Common myeloid progenitor, CD34-positive (primary cell): ENCODE measurements at regions not wholly inside any gene's neighbourhood (a gene's known extent, or its start where the extent isn't known, plus 50 kb on each side); places are given as distances from the start of the nearest gene placed in this dataset.
"Not testable (repeated sequence)": the region's sequence is repeated elsewhere in the genome, so short reads cannot be mapped to it uniquely, and the experiment has no call there.

Source experiments
- CTCF ChIA-PET: fragments of 350-600 bp; sonication (Branson Sonifier 250); formaldehyde crosslinking; loops from one replicate; lab custom pipeline; 2021; ENCODE audit warnings: antibody characterized with exemption; lab: Charles Lee
- POLR2A ChIA-PET: fragments of 350-600 bp; sonication (Branson Sonifier 250); formaldehyde crosslinking; loops from one replicate; lab custom pipeline; 2021; ENCODE audit warnings: antibody characterized with exemption; lab: Charles Lee
- DNase-seq, 3 donors: peaks; one replicate each; pipeline versions ENCODE4 v3.0.0 to v3.0.0-alpha.2; 2013
- H3K27ac ChIP-seq, 2 experiments: 1 replicate in 1 of 2; 2 replicates in 1 of 2; pipeline ENCODE4 v1.7.0; 2013; ENCODE audit warnings: inconsistent platforms in 2 of 2, low read length in 2 of 2, mild to moderate bottlenecking in 2 of 2, low read depth in 1 of 2, moderate library complexity in 1 of 2; ENCODE audit not compliant: severe bottlenecking in 2 of 2, insufficient read depth in 1 of 2, poor library complexity in 1 of 2
- H3K27me3 ChIP-seq, 5 experiments: replicated peaks in 2 of 5; 1 replicate in 3 of 5; 2 replicates in 2 of 5; pipeline versions ENCODE4 v1.6.1 to v1.7.0; 2013; ENCODE audit warnings: low read length in 4 of 5, mild to moderate bottlenecking in 2 of 5, moderate library complexity in 2 of 5, inconsistent platforms in 1 of 5; ENCODE audit not compliant: insufficient read depth in 5 of 5, control insufficient read depth in 4 of 5
- H3K36me3 ChIP-seq, 4 experiments: 1 replicate in 2 of 4; 2 replicates in 2 of 4; pipeline versions ENCODE4 v1.6.1 to v1.7.0; 2013; ENCODE audit warnings: low read length in 3 of 4, control low read depth in 1 of 4, mild to moderate bottlenecking in 1 of 4; ENCODE audit not compliant: control insufficient read depth in 4 of 4, insufficient read depth in 4 of 4
- H3K4me1 ChIP-seq, 4 experiments: 1 replicate in 3 of 4; 2 replicates in 1 of 4; pipeline versions ENCODE4 v1.6.1 to v1.7.1; 2013; ENCODE audit warnings: low read length in 3 of 4, mild to moderate bottlenecking in 3 of 4, control low read depth in 1 of 4, inconsistent platforms in 1 of 4, moderate library complexity in 1 of 4; ENCODE audit not compliant: control insufficient read depth in 4 of 4, insufficient read depth in 4 of 4; ENCODE audit errors: control extremely low read depth in 1 of 4
- H3K4me3 ChIP-seq, 7 experiments: 1 replicate in 4 of 7; 2 replicates in 3 of 7; pipeline versions ENCODE4 v1.5.1 to v1.7.0; 2013; ENCODE audit warnings: mild to moderate bottlenecking in 7 of 7, low read length in 6 of 7, moderate library complexity in 6 of 7, inconsistent platforms in 2 of 7, low read depth in 2 of 7, control low read depth in 1 of 7; ENCODE audit not compliant: insufficient read depth in 4 of 7, control insufficient read depth in 1 of 7; ENCODE audit errors: extremely low read depth in 1 of 7
- H3K9me3 ChIP-seq, 5 experiments: 1 replicate in 4 of 5; 2 replicates in 1 of 5; pipeline versions ENCODE4 v1.6.1 to v1.7.1; 2013; ENCODE audit warnings: low read length in 4 of 5, mild to moderate bottlenecking in 2 of 5, inconsistent platforms in 1 of 5, low read depth in 1 of 5, moderate library complexity in 1 of 5; ENCODE audit not compliant: control insufficient read depth in 4 of 5, insufficient read depth in 2 of 5; ENCODE audit errors: control extremely low read depth in 1 of 5
- WGBS: methylation state at CpG from one replicate; pipeline ENCODE4 v1.1.5; 2013; ENCODE audit not compliant: insufficient coverage; 5-methylcytosine and 5-hydroxymethylcytosine counted together

DNA sequence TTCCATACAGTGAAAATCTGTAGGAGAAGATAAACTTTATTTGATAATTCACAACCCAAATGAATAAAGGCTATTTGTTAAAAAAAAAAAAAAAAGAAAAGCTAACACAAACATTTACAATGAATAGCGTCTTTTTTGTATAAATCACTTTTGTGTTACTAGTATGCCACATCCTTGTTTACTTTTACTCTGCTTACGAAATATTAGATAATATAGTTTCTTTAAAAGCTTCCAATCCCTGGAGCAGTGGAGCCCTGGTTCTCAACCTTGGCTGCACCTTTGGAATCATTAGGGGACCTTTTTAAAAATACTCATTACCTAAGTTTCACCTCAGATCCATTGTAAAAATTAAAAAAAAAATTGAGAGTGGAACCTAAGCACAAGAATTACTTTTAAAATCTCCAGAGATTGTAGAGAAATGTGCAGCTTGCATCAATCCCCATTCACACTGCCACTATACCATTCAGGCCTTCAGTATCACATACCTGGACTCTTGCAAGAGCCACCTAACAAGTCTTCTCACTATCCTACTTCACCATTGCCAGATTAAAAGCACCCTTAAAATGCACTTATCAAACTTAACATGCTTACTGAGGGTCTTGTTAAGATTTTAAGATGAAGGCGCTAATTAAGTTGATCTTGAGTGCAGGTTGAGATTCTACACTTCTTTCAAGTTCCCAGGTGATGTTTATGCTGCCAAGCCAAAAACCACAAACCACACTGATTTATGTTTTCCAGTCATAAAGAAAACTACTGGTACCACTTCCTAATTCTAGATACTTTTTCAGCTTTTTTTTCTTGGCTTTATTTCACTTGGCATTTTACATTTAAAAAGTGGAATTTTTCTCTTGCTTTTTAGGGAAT is 59.7 kb upstream of the ZC3H15 start:
- CTCF ChIA-PET = no interaction called here
- Histone ChIP-seq H3K36me3 (no peaks in the 10 kb centered on the region), H3K27ac (no peak overlapping the region), H3K27me3 (no peaks in the 10 kb centered on the region), H3K9me3 (no peaks in the 10 kb centered on the region), H3K4me3 (no peak overlapping the region), H3K4me1 (peaks cover 0 to 7% (median 1%) of the 10 kb centered on the region in 4 experiments)
- no CpG with 5 or more reads among the region's 3 CpGs for WGBS
- POLR2A ChIA-PET = no interaction called here
- DNase-seq = peak; percentile 14 to 76 (median 69)

DNA sequence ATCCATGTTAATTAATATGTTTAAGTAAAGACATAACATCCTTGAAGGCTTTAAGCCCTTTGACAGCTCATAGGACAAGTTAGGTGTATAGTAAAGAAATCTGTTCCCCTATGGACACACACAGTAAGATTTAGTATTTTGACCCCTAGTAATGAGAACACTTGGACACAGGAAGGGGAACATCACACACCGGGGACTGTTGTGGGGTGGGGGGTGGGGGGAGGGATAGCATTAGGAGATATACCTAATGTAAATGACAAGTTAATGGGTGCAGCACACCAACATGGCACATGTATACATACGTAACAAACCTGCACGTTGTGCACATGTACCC is 59.1 kb upstream of the ZC3H15 start:
- H3K4me3 ChIP-seq, POLR2A ChIA-PET, H3K4me1 ChIP-seq, DNase-seq, H3K9me3 ChIP-seq, H3K27me3 ChIP-seq, H3K36me3 ChIP-seq, H3K27ac ChIP-seq: not testable (repeated sequence)
- CTCF ChIA-PET = interaction anchor here (1.0 kb wide), 1 partner anchor 9 kb away, joined by 3 read pairs; no protein-coding TSS in a partner anchor
- no CpG with 5 or more reads among the region's 3 CpGs for WGBS

DNA sequence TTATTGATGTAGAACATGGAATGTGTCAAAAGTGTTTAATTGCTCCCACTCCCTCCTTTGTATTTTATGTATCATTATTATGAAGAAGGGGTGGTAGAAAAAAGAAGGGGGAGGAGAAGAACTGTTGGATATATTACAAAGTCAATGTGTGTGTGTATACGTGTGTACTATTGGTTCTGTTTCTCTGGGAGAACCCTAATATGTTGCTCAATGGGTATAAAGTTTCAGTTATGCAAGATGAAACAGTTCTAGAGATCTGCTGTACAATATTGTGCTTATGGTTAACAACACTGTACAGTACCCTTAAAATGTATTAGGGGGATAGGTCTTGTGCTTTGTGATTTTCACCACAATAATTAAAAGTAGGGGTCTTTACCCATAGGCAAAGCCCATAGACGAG is 58.1 kb upstream of the ZC3H15 start:
- no peak overlapping the region for H3K27ac ChIP-seq
- DNase-seq = no peak
- 100% methylated on average over 2 of the region's 2 CpGs for WGBS
- no peak overlapping the region for H3K4me3 ChIP-seq
- no peaks in the 10 kb centered on the region for H3K9me3 ChIP-seq
- no peaks in the 10 kb centered on the region for H3K27me3 ChIP-seq
- ChIA-PET CTCF (interaction anchor here (1.0 kb wide), 1 partner anchor 10 kb away, joined by 3 read pairs; no protein-coding TSS in a partner anchor), POLR2A (no interaction called here)
- H3K4me1 ChIP-seq = peaks cover 0 to 7% (median 1%) of the 10 kb centered on the region in 4 experiments
- H3K36me3 ChIP-seq = no peaks in the 10 kb centered on the region

DNA sequence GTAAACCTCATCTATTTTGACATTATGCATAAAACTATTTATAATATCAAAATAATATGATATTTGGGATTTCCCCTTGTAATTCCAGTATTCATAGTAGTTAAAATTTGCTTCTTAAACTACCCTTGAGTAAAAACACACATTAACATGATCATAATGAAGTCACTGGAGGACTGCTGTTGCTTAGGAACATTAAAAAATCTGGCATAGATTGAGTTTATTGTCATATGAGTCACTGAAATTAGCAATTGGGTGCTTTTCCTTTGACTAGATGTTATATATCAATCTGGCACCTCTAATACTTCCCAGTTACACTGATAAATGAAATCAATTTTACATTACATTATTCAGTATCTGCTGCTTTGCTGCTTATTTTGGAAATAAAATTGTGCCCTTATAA is 57.0 kb upstream of the ZC3H15 start:
- POLR2A ChIA-PET = no interaction called here
- CTCF ChIA-PET = no interaction called here
- Histone ChIP-seq H3K27ac (no peak overlapping the region), H3K27me3 (no peaks in the 10 kb centered on the region), H3K4me1 (peaks cover 0 to 7% (median 1%) of the 10 kb centered on the region in 4 experiments), H3K4me3 (no peak overlapping the region), H3K36me3 (peaks cover 0 to under 1% (median 0%) of the 10 kb centered on the region in 4 experiments), H3K9me3 (no peaks in the 10 kb centered on the region)
- no peak for DNase-seq

DNA sequence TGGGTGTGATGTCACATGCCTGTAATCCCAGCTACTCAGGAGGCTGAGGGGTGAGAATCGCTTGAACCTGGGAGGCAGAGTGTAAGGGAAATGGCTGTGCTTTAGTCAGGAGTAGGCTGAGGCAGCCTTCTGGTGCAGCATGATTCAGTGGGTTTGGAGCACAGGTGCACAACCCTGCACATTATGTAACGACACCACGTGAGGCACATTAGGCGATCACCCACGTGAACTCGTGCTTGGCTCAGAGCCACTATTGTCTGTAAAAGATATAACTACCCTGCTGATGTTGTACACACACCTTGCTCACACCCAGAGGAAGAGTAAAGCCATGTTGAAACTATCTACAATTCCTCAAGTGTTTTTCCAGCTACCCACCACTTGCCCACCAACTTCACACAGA is 54.8 kb upstream of the ZC3H15 start:
- Histone ChIP-seq H3K4me1 (peaks cover 0 to 7% (median 1%) of the 10 kb centered on the region in 4 experiments), H3K27ac (no peak overlapping the region), H3K4me3 (no peak overlapping the region), H3K27me3 (no peaks in the 10 kb centered on the region), H3K36me3 (peaks cover 0 to 16% (median 3%) of the 10 kb centered on the region in 4 experiments), H3K9me3 (peaks cover 0 to 6% (median 0%) of the 10 kb centered on the region in 5 experiments)
- 91% methylated on average over 4 of the region's 6 CpGs for WGBS
- DNase-seq = no peak
- POLR2A ChIA-PET = no interaction called here
- CTCF ChIA-PET = no interaction called here

DNA sequence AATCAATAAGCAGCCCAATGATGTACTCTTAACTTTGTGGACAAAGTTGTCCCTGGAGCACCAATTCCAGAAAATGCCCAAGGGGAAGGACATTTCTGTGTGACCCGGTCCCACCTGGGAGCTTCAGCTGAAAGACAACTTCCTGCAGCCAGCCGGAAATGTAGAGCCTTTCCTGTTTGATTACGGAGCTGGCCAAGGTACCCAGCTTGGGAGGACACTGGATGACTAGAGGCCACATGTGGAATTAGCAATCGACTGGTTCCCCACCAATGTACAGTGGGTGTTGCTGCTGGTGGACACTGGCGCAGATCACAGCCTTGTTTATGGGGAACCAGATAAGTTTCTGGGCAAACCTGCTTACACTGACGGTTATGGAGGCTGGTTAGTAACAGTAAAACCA is 53.0 kb upstream of the ZC3H15 start:
- Histone ChIP-seq H3K4me1 (no peaks in the 10 kb centered on the region), H3K4me3 (no peak overlapping the region), H3K27ac (no peak overlapping the region), H3K9me3 (peaks cover 0 to 15% (median 5%) of the 10 kb centered on the region in 5 experiments), H3K36me3 (peaks cover 0 to 21% (median 7%) of the 10 kb centered on the region in 4 experiments), H3K27me3 (no peaks in the 10 kb centered on the region)
- WGBS = 98% methylated on average over 5 of the region's 6 CpGs
- CTCF ChIA-PET = interaction anchor here (1.2 kb wide), 1 partner anchor 9 kb away, joined by 3 read pairs; no protein-coding TSS in a partner anchor
- no peak for DNase-seq
- POLR2A ChIA-PET = no interaction called here

DNA sequence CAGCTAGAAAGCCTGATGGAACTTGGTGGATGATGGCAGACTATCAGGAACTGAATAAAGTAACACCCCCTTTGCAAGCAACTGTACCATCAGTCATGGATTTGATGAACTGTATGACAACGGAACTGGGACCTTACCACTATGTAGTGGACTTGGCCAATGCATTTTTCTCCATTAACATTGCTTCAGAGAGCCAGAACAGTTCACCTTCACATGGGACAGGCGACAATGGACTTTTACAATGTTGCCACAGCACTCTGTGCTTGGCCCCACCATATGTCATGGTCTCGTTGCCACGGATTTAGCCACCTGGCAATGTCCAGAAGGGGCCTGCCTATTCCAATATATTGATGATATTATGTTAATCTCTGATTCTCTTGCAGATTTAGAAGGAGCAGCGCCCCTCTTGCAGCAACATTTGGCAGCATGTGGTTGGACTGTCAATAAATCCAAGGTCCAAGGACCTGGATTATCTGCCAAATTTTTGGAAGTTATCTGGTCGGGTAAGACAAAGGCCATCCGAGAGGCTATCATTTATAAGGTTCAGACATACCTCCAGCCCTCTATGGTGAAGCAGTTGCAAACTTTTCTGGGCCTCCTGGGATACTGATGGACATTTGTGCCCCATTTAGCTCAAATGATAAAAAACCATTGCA is 52.2 kb upstream of the ZC3H15 start:
- H3K36me3 ChIP-seq = peaks cover 0 to 25% (median 7%) of the 10 kb centered on the region in 4 experiments
- peaks cover 0 to 23% (median 5%) of the 10 kb centered on the region in 5 experiments for H3K9me3 ChIP-seq
- H3K4me3 ChIP-seq = no peak overlapping the region
- 97% methylated on average over 5 of the region's 7 CpGs for WGBS
- no peak for DNase-seq
- POLR2A ChIA-PET = no interaction called here
- no peak overlapping the region for H3K27ac ChIP-seq
- H3K27me3 ChIP-seq = no peaks in the 10 kb centered on the region
- CTCF ChIA-PET = no interaction called here
- no peaks in the 10 kb centered on the region for H3K4me1 ChIP-seq
